Right ventricle myocardium inferior (tissue), 1 donor: ENCODE measurements at regions not wholly inside any gene's neighbourhood (a gene's known extent, or its start where the extent isn't known, plus 50 kb on each side); places are given as distances from the start of the nearest gene placed in this dataset.
"Not testable (repeated sequence)": the region's sequence is repeated elsewhere in the genome, so short reads cannot be mapped to it uniquely, and the experiment has no call there.

Source experiments
- ATAC-seq: fragments of 200-7000 bp; cut with Tn5 transposase; one replicate; pipeline ENCODE4 v1.9.1; 2020; ENCODE audit warnings: mild to moderate bottlenecking, moderate library complexity
- DNase-seq: peaks from one replicate; pipeline ENCODE4 v3.0.0; 2021; ENCODE audit errors: missing footprints
- intact Hi-C: fragments of 100-400 bp; cut with DNase I; formaldehyde crosslinking; loops from one replicate; pipeline ENCODE4 v1.11.0; 2022
- donor health status: DM: no; HTN: yes; CAD: no; lungs with severe emphysema.

DNA sequence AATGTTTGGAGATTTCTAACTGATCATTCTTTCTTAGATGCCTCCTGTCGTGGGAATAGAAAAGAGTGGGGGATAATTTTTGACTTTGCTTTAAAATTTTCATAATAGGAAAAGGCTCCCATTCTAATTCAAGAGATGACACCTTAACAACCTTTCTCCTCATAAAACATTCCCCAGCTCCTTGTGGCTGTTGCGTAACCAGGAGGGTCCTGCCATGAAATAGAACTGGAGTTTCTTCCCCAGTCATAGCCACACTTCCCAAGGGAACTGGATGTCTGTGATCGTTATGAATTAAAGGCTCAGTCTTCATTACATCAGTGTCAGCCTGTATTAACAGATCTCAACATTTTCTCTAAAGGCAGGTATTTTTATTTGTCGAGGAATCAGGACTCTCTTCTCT lies 119.9 kb upstream of the DAP start:
- no peak for ATAC-seq
- no peak for DNase-seq
- intact Hi-C loops = no loop called here

DNA sequence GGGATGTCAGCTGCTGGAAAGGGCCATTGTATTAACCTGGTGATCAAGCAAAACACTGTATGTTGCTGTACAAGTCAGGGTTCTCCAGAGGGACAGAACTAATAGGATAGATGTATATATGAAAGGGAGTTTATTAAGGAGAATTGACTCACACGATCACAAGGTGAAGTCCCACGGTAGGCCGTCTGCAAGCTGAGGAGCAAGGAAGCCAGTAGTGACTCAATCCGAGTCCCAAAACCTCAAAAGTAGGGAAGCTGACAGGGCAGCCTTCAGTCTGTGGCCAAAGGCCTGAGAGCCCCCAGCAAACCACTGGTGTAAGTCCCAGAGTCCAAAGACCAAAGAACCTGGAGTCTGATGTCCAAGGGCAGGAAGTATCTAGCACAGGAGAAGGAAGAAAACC lies 116.0 kb upstream of the DAP start:
- intact Hi-C loops, ATAC-seq, DNase-seq: not testable (repeated sequence)

DNA sequence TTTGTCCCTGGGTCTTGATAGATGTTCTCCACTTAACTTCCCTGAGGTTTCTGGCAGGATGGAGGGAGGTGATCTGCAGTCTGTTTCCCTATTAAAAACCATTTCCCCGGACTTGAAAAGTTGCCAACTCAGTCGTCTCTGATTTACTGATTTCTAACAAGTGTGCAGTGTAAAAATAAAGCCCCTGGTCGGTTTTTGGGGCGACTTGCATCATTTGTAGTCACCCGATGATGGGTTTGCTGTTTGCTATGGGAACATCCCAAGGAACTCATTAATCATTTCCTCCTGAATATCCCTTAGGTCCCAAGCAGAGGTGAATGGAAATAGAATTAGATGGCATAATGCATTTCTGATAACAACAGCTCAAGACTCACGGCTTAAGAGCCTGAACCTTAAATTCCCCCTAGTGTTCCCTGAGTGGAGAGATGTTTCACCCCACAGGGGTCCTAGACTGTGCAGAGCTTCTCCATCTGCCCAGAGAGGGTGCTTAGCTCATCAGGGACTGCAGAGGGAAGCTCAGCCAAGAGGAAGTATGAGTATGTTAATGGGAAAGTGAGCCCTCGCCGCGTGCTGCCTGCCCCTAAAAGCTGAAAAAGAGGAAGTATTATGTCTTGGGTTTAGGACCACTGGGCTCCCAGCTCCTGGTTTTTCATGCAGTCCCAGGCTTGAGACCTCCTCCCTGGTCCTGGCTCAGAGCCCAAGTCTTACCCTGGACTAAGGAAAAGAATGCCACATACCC lies 115.1 kb upstream of the DAP start:
- peak; percentile 63 for ATAC-seq
- intact Hi-C loops = no loop called here
- DNase-seq = peak; percentile 76

DNA sequence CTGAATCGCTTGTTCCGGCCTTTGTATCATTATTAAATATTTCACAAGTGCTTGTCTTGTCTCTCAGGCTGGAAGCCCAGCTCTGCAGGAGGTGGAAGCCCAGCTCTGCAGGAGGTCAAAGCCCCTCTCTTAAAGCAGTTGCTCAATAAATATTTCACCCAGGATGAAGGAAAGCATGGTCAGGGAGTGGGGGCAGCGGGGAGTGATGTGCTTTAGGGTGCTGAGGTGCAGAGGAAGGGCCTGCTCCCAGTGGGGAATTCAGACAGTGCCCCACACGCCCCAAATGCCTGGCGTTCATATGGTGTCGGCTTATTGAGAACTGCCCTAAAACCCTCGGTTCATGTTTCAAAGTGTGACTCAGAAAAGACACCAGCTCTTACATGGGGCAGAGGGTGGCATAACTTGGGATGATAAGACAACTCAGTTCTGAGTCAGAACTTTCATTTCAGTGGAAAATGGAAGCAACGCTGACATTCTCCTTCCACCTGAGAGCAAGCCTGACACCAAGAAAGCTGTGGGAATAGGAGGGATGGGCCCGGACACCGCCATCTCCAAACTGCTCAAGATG lies 114.3 kb upstream of the DAP start:
- intact Hi-C loops = no loop called here
- ATAC-seq (no peak), DNase-seq (no peak)

DNA sequence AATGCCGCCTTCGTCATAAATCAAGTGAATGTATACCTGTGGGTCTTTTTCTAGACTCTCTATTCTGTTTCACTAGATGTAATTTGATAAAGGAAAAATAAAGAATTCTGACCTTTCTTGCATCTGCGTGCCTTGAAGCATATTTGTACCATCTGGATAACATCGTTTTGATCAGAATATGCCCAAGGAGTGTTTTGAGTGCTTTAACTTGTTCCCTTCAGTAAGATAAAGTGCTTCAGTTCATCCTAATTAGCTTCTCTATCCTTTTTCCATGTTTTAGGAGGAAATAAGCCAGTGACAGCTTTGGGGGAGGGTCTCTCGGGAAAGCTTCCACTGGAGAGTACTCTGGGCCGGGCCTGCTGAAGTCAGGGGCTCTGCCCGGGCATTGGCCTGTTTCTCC lies 113.5 kb upstream of the DAP start:
- intact Hi-C loops = no loop called here
- no peak for ATAC-seq

DNA sequence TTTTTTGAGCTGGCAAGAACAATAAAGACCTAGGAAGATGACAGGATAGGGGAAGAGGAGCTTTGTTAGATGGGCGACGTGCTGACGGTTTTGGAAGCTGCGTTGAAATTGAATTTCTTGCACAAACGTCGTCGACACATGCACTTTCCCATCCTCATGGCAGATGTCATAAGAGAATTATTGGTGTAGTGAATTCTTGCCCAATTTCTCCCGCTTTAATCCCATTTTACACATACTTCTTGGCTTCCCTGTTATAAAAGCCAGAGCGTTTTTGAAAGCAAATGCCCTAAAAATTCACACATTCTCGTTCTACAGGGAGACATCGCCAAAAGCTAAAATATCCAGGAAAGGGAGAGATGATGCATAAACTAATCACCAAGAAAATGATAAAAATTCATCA lies 109.8 kb upstream of the DAP start:
- ATAC-seq (no peak), DNase-seq (no peak)
- intact Hi-C loops = no loop called here

More for the DNA sequence above, 113.5 kb upstream of the DAP start:
- no peak for DNase-seq

DNA sequence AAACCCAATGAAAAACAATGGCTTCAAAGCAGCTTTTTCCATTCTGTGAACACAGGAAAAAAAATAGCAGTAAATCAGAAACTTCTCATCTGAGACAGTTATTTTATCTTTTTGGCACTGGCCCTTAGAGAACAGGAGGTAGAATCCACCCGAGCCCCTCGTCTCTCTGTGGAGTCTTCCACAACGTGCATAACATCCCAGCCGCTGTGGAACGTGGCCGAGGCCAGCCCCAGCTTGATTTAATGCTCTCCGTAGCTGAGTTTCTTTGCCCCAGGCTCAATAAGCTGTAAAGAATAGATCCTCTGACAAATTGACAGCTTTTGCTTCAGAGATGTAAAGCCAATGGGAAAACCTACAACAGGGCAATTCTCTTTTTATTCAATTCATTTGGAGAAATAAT lies 107.9 kb upstream of the DAP start:
- ATAC-seq = no peak
- intact Hi-C loops = loop anchor here (10.0 kb wide), 1 partner anchor 116 kb away; no protein-coding TSS in a partner anchor

DNA sequence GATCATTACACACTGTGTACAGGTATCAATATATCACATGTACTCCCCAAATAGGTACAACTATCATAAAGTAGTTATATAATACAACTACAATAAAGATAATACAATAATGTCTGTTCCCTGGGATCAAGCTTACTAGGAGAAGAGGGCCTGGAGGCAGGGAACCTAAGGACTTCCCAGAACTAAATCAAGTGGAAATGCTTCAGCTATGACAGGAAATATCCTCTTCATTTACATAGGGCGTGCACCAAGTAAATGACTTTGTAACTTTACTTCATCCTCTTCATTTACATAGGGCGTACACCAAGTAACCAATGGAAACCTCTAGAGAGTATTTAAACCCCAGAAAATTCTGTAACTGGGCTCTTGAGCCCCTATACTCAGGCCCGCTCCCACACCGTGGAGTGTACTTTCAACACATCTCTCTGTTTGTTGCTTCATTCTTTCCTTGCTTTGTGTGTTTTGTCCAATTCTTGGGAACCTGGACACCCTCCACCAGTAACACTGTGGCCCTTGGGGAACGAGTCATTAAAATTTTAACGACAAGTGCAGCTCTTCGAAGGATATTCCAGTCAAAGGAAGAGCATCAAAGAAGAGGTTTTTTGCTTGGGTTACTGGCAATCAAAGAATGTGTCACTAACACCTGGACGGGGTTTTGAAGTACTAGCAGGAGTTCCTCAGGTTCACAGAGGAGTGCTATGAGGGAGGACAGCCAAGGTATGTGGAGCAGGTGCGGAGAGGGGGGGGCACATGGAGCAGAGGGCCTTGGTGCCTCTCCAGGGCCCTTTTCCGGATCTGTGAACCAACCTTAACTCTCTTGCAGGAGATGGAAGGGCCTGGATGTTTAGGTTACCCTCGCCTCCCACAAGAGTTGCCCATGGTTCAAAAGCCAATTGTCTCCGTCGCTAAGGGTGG lies 106.6 kb upstream of the DAP start:
- intact Hi-C loops = loop anchor here (10.0 kb wide), 1 partner anchor 117 kb away; no protein-coding TSS in a partner anchor
- ATAC-seq (no peak), DNase-seq (no peak)

More for the DNA sequence above, 107.9 kb upstream of the DAP start:
- DNase-seq = no peak

DNA sequence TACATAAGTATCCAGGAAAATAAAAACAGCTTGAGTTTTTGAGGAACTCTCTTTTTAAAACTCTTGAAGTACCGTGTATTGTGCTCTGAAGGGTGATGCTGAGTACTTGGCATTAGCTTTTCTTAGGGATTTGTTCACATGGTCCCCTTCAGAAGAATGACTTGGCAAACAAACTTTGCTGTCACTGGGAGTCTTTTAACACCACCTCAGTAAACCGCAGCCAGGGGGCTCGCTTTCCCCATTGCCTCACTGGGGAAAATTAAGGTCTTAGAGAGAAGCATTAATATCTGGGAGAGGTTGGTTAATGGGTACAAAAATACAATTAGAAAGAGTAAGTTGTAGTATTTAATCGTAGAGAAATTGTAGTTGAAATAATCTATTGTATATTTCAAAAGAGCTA lies 105.9 kb upstream of the DAP start:
- intact Hi-C loops = loop anchor here (10.0 kb wide), 1 partner anchor 118 kb away; no protein-coding TSS in a partner anchor
- DNase-seq (no peak), ATAC-seq (no peak)

DNA sequence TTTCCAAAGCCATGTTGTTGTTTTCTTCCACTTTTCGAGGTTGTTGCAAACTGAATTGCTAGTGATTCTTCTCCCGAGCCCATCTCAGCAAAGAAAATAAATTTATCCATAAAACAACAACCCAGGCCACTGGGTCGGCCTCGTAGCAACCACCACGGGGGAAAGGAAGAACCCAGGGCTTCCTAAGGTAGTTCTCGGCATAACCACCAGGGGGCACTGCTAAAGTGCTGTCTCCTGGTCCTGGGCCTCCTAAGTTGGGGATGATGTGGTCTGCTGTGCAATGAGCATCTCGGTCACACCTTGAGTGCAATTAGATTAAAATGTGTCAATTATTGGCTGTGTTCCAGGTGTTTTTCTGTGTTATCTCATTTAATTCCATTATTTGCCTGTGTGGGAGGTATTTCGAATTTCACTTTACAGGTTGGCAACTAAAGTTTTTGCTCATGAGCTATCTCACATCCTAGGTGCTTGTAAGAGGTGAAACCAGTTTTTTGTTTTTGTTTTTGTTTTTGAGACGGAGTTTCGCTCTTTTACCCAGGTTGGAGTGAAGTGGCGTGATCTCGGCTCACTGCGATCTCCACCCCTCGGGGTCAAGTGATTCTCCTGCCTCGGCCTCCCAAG lies 102.8 kb upstream of the DAP start:
- ATAC-seq = peak; percentile 67
- no peak for DNase-seq
- intact Hi-C loops = loop anchor here (10.0 kb wide), 1 partner anchor 121 kb away; no protein-coding TSS in a partner anchor

DNA sequence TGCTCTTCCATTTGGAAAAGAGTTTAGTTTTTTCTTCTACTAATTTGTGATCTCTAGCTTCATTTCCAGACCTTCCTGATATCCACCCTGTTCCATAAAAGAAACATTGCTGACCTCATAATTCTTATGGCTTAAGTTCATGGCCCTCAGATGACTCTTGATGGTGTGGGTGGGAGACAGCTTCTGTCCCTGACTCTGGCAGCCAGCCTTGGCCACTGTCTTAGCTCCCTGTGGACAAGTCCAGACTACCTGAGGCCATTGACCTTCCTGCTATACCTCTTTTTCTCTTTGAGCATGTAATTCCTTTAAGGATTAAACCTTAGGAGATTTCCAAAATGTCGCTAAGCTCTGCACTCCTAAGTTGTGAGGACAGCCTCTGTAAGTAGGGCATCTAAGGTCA lies 101.1 kb upstream of the DAP start:
- no peak for ATAC-seq
- intact Hi-C loops = loop anchor here (10.0 kb wide), 1 partner anchor 123 kb away; no protein-coding TSS in a partner anchor
- no peak for DNase-seq

DNA sequence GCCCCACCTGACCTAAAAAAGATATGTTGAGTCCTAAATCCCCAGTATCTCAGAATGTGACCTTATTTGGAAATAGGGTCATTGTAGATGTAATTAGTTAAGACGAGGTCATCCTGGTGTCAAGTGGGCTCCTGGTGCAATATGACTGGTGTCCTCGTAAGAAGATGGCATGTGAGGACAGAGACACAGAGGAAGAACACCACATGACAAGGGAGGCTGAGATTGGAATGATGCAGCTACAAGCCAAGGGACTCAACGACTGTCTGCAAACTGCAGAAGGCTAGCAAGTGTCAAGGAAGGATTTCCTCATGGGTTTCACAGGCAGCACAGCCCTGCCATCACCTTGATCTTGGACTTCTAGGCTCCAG lies 100.4 kb upstream of the DAP start:
- ATAC-seq (no peak), DNase-seq (no peak)
- intact Hi-C loops = loop anchor here (10.0 kb wide), 1 partner anchor 123 kb away; no protein-coding TSS in a partner anchor

DNA sequence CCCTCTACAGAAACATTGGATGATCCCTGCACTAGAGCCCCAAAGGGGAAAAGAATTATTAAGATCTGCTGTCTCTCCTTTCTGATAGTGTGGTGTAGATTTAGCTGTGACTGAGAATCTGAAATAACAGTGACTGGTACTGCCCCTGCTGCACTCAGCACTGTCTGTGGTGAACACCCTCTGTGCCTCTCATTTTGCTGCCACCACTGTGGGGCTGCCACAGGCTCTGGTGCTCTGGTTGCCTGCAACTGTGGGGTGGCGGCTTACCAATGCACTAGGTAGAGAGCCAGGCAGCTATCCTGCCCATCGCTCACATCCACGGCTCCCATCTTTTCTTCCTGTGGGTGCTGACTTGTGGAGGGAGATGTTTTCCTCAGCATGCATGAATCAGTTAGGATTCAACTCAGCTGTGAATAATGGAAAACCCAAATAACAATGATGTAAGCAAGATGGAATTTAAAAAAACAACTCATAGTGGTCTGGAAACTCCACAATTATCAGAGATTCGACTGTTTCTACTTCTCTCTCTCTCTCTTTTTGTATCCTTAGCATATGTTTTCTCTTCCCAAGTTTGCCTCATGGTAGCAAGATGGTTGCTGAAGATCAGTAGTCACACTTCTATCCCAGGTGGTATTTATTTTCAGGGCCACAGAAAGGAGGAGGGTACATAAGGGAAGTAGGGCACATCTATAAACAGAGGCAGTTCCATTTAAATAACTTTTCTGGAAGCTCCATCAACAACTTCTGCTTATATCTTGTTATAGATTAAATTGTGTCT lies 99.8 kb upstream of the DAP start:
- intact Hi-C loops = loop anchor here (10.0 kb wide), 1 partner anchor 124 kb away; no protein-coding TSS in a partner anchor
- ATAC-seq (no peak), DNase-seq (no peak)

DNA sequence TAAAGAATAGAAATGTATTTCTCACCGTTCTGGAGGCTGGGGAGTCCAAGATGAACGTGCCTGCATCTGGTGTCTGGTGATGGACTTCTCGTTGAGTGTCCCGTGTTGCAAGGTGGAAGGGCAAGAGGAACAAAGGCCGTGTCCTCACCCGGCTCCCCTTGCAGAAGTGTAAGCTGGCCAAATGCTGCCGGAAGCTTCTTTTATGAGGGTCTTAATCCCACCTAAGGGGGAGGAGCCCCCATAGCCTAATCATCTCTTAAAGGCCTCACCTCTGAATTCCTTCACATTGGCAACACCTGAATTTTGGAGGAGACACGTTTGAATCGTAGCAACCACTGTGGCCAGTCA lies 99.1 kb upstream of the DAP start:
- intact Hi-C loops = loop anchor here (10.0 kb wide), 1 partner anchor 125 kb away; no protein-coding TSS in a partner anchor

DNA sequence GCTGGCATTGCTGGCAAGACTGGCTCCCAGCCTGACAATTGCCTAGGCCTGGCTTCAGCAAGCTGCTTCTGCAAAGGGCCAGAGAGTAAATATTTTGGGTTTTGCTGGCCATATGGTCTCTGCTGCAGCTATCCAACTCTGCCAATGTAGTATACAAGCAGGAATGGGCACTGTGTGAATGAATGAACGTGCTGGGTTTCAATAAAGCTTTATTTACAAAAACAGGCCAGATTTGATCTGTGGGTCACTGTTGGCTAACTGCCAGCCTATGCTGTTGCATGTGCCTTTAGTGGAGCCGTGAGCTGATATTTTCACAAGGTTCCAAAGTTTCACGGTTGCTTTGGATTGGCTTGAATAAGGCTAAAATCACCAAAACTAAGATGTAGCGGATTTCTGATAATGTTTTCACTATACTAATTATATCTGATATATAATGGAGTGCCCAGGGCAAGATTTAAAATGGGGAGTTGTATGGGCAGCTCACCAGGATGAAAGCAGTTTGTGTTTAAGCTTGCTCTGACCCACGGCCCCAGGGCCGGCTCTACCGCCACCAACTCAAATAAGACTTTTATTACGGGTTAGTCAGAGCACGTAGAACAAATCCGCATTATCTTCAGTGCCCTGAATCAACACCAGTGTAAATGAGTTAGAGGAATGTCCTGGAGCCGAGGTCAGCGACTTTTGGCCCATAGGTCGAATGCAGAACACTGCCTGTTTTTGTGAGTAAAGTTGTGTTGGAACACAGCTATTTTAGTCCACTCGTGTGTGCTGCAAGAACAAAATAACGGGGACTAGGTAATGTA lies 98.6 kb upstream of the DAP start:
- intact Hi-C loops = loop anchor here (5.0 to 10.0 kb wide), 3 partner anchors 125 to 253 kb away; no protein-coding TSS in a partner anchor
- ATAC-seq (no peak), DNase-seq (no peak)

More for the DNA sequence above, 99.1 kb upstream of the DAP start:
- ATAC-seq (no peak), DNase-seq (no peak)

DNA sequence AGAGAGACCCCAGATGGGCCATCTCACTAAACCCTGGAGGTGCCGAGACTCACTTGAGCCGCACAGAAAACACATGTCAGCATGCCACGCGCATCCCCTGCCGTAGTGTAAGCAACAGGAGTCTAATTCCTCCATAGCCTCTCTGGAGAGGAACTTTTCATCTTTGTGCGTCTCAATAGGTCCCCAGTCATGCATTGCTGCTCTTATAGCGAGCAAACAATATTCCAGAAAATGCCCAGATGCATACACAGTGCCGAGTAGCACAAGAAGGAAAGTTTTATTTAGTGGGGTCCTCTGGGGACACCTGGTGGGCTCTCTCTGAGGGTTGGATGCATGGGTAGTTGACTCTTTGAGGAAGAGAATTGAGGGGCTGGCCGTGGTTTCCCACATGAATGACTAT lies 97.9 kb upstream of the DAP start:
- no peak for ATAC-seq
- intact Hi-C loops = loop anchor here (5.0 kb wide), 2 partner anchors 162 to 253 kb away; no protein-coding TSS in a partner anchor
- DNase-seq = no peak

DNA sequence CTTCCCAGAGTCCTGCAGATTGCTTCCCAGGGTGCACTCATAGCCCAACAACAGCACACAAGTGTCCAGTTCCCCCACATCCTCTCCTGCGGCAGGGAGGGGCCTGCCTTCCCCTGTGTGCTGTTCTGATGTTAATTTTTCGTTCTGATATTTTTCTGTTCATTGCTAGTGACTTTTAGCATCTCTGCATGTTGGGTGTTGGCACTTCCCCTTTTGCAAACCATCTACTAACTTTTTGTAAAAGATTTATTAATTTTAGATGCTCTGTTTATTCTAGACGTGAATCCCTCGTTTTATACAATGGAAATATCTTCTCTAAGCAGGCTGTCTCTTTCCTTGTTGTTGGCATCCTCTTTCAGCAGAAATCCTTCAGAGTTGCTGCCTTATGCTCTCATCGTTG lies 97.3 kb upstream of the DAP start:
- intact Hi-C loops = loop anchor here (5.0 kb wide), 2 partner anchors 161 to 254 kb away; no protein-coding TSS in a partner anchor
- DNase-seq (no peak), ATAC-seq (no peak)
